Mesenchymal stem cell (in vitro differentiated cells and primary cell): ENCODE measurements at regions not wholly inside any gene's neighbourhood (a gene's known extent, or its start where the extent isn't known, plus 50 kb on each side); places are given as distances from the start of the nearest gene placed in this dataset.

Experiments
- DNase-seq: peaks from one replicate; pipeline ENCODE4 v3.0.0-alpha.2; 2013
- H2AFZ ChIP-seq: one replicate; pipeline ENCODE4 v1.6.1; 2013; ENCODE audit warnings: low read depth, mild to moderate bottlenecking, control low read depth, inconsistent platforms, low read length, moderate library complexity
- H2AK5ac ChIP-seq: 2 replicates; pipeline ENCODE4 v1.6.1; 2013; ENCODE audit warnings: low read length, moderate library complexity, mild to moderate bottlenecking, inconsistent platforms; ENCODE audit not compliant: severe bottlenecking
- H2BK120ac ChIP-seq: one replicate; pipeline ENCODE4 v1.6.1; 2013; ENCODE audit warnings: low read depth, mild to moderate bottlenecking, inconsistent platforms, low read length, moderate library complexity
- H2BK12ac ChIP-seq, 2 experiments: one replicate each; pipeline ENCODE4 v1.6.1; 2013; ENCODE audit warnings: inconsistent platforms in 2 of 2, low read length in 2 of 2, mild to moderate bottlenecking in 2 of 2, moderate library complexity in 2 of 2, control low read depth in 1 of 2
- H2BK15ac ChIP-seq: one replicate; pipeline ENCODE4 v1.6.1; 2013; ENCODE audit warnings: mild to moderate bottlenecking, low read depth, inconsistent platforms; ENCODE audit not compliant: poor library complexity, severe bottlenecking
- H2BK5ac ChIP-seq: 2 replicates; pipeline ENCODE4 v1.6.1; 2013; ENCODE audit warnings: low read depth, mild to moderate bottlenecking, low read length, control low read depth, inconsistent platforms; ENCODE audit not compliant: poor library complexity, severe bottlenecking
- H3K14ac ChIP-seq, 2 experiments: one replicate each; pipeline ENCODE4 v1.6.1; 2013; ENCODE audit warnings: inconsistent platforms in 2 of 2, low read length in 2 of 2, control low read depth in 1 of 2, mild to moderate bottlenecking in 1 of 2, moderate library complexity in 1 of 2
- H3K18ac ChIP-seq, 2 experiments: one replicate each; pipeline ENCODE4 v1.6.1; 2013; ENCODE audit warnings: inconsistent platforms in 2 of 2, low read length in 2 of 2, control low read depth in 1 of 2, low read depth in 1 of 2, mild to moderate bottlenecking in 1 of 2
- H3K23ac ChIP-seq, 2 experiments: one replicate each; pipeline ENCODE4 v1.6.1; 2013; ENCODE audit warnings: inconsistent platforms in 2 of 2, low read length in 2 of 2, mild to moderate bottlenecking in 2 of 2, moderate library complexity in 2 of 2, control low read depth in 1 of 2
- H3K27ac ChIP-seq: 2 replicates; pipeline ENCODE4 v1.5.1; 2013; ENCODE audit warnings: mild to moderate bottlenecking, moderate library complexity, low read length, control low read depth, inconsistent platforms; ENCODE audit not compliant: poor library complexity, severe bottlenecking
- H3K27me3 ChIP-seq, 2 experiments: 2 replicates each; pipeline versions ENCODE4 v1.6.1 to v1.7.0; 2013; ENCODE audit warnings: low read length in 2 of 2, mild to moderate bottlenecking in 2 of 2, moderate library complexity in 2 of 2, control low read depth in 1 of 2, inconsistent platforms in 1 of 2; ENCODE audit not compliant: control insufficient read depth in 1 of 2, insufficient read depth in 1 of 2
- H3K36me3 ChIP-seq, 2 experiments: 2 replicates each; pipeline versions ENCODE4 v1.6.1 to v1.7.0; 2013; ENCODE audit warnings: low read length in 2 of 2, control low read depth in 1 of 2, inconsistent platforms in 1 of 2, low read depth in 1 of 2, mild to moderate bottlenecking in 1 of 2; ENCODE audit not compliant: insufficient read depth in 2 of 2, control insufficient read depth in 1 of 2
- H3K4ac ChIP-seq, 2 experiments: one replicate each; pipeline ENCODE4 v1.6.1; 2013; ENCODE audit warnings: inconsistent platforms in 2 of 2, low read length in 2 of 2, mild to moderate bottlenecking in 2 of 2, moderate library complexity in 2 of 2, control low read depth in 1 of 2, low read depth in 1 of 2
- H3K4me1 ChIP-seq: 2 replicates; pipeline ENCODE4 v1.6.1; 2013; ENCODE audit warnings: low read depth, low read length, control low read depth; ENCODE audit not compliant: control insufficient read depth, insufficient read depth
- H3K4me2 ChIP-seq: 2 replicates; pipeline ENCODE4 v1.6.1; 2013; ENCODE audit warnings: low read length, mild to moderate bottlenecking, inconsistent platforms; ENCODE audit not compliant: poor library complexity, severe bottlenecking
- H3K4me3 ChIP-seq, 2 experiments: 2 replicates each; pipeline versions ENCODE4 v1.5.1 to v1.7.0; 2013; ENCODE audit warnings: low read length in 2 of 2, mild to moderate bottlenecking in 2 of 2, control low read depth in 1 of 2, low read depth in 1 of 2; ENCODE audit not compliant: insufficient read depth in 1 of 2
- H3K79me1 ChIP-seq: replicated peaks from 2 replicates; pipeline ENCODE4 v1.6.1; 2013; ENCODE audit warnings: mild to moderate bottlenecking, control low read depth, low read length, inconsistent platforms; ENCODE audit not compliant: poor library complexity, severe bottlenecking
- H3K9ac ChIP-seq: 2 replicates; pipeline ENCODE4 v1.7.0; 2013; ENCODE audit warnings: mild to moderate bottlenecking, low read length, moderate library complexity
- H3K9me3 ChIP-seq: 2 replicates; pipeline ENCODE4 v1.7.0; 2013; ENCODE audit warnings: mild to moderate bottlenecking, low read length; ENCODE audit not compliant: control insufficient read depth
- H4K8ac ChIP-seq: one replicate; pipeline ENCODE4 v1.6.1; 2013; ENCODE audit warnings: inconsistent platforms, mild to moderate bottlenecking, low read length, moderate library complexity
- H4K91ac ChIP-seq: one replicate; pipeline ENCODE4 v1.6.1; 2013; ENCODE audit warnings: mild to moderate bottlenecking, low read length, inconsistent platforms
- WGBS: methylation state at CpG from one replicate; pipeline ENCODE4 v1.1.7; 2013; ENCODE audit warnings: mixed read lengths; 5-methylcytosine and 5-hydroxymethylcytosine counted together

DNA sequence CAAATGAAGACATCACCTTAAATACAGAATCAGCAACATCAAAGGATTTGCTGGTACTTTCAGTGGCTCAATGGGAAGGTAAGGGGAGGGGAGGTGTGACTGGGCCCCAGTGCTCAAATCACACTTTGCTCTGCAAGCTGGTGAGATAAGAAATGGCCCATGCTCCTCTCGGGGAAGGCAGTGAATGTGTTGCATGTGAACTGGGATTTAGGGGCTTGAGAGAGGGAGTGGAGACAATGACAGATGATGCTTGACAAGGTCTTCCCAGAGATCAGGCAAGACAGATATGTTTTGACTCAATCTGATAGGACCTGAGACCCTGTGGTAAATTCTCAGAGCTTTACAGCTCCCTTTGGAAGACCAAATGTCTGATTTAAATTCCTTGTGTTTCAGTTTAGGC lies 233.0 kb upstream of the PROK2 start:
- H3K4me3 ChIP-seq: no peak overlapping the region
- H3K9me3 ChIP-seq: no peaks in the 10 kb centered on the region
- H3K27ac ChIP-seq: no peak overlapping the region
- WGBS: 27% methylated on average over 1 of the region's 1 CpG
- H3K23ac ChIP-seq: no peak overlapping the region
- no peaks in the 10 kb centered on the region for H3K36me3 ChIP-seq
- H2BK5ac ChIP-seq: no peak overlapping the region
- peak overlapping the region in 1 of 2 experiments; percentile 9 for H3K14ac ChIP-seq
- H3K4ac ChIP-seq: peak overlapping the region in 1 of 2 experiments; percentile 16
- H3K79me1 ChIP-seq: no peaks in the 10 kb centered on the region
- H3K18ac ChIP-seq: no peak overlapping the region
- DNase-seq: no peak
- no peak overlapping the region for H2AK5ac ChIP-seq
- H3K9ac ChIP-seq: no peak overlapping the region
- H4K8ac ChIP-seq: no peak overlapping the region
- H2BK120ac ChIP-seq: no peak overlapping the region
- no peak overlapping the region for H3K4me2 ChIP-seq
- no peaks in the 10 kb centered on the region for H3K27me3 ChIP-seq
- H2BK15ac ChIP-seq: no peak overlapping the region
- H3K4me1 ChIP-seq: peaks cover 2% of the 10 kb centered on the region
- no peak overlapping the region for H4K91ac ChIP-seq
- peak overlapping the region in 1 of 2 experiments; percentile 17 for H2BK12ac ChIP-seq
- H2AFZ ChIP-seq: no peak overlapping the region

DNA sequence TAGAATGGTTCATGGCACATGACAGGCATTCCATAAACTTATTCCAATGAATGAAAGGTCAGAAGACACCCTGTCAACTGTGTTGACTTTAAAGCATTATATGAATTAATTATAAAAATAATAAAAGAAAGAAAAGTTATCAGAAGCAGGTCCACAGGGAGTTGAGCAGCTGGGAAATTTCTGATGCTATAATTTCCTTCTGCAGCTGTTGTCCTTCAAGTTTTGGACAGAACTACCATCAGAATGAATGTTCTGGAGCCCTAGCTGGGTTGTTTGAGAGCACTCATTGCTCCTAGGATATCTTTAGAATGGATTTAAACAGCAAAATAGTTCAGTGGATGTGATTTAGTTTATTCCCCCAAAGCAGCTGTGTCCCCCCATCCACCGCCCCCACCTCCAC lies 232.4 kb upstream of the PROK2 start:
- no peak for DNase-seq
- no CpG with 5 or more reads among the region's 1 CpG for WGBS
- no peak overlapping the region for H4K8ac ChIP-seq

DNA sequence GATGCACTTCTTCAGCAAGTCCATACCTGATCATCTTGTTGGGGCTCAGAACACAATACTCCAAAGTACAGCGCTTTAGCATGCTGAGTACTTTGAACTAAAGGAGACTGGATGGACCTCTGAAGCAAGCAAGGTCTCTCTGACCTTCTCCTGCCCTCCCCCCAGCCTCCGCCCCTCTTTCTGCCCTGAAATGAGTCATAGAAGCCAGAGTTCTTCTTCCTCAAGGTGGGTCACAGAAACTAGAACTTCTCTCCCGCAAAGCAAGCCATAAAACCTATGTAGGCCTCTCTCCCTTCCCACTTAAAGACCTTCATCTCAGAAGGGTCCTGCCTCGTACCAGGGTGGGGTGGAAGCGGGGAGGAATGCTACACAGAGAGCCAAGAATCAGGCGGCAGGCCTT lies 230.5 kb upstream of the PROK2 start:
- Histone ChIP-seq H3K4ac (no peak overlapping the region), H2BK5ac (no peak overlapping the region), H3K14ac (no peak overlapping the region), H2AFZ (no peak overlapping the region), H2BK15ac (no peak overlapping the region), H3K9ac (no peak overlapping the region), H2BK12ac (no peak overlapping the region), H3K36me3 (no peaks in the 10 kb centered on the region), H3K23ac (no peak overlapping the region), H3K4me2 (no peak overlapping the region), H3K27ac (no peak overlapping the region), H4K8ac (no peak overlapping the region), H3K4me3 (no peak overlapping the region), H2BK120ac (no peak overlapping the region), H3K27me3 (peaks cover 0 to 17% of the 10 kb centered on the region in 2 experiments), H3K9me3 (no peaks in the 10 kb centered on the region), H3K79me1 (no peaks in the 10 kb centered on the region), H3K4me1 (peaks cover 2% of the 10 kb centered on the region), H3K18ac (no peak overlapping the region), H2AK5ac (no peak overlapping the region), H4K91ac (no peak overlapping the region)
- 91% methylated on average over 6 of the region's 6 CpGs for WGBS
- DNase-seq: no peak

More for the DNA sequence above, 232.4 kb upstream of the PROK2 start:
- H3K27me3 ChIP-seq: peaks cover 0 to 4% of the 10 kb centered on the region in 2 experiments
- H2BK5ac ChIP-seq: no peak overlapping the region
- no peak overlapping the region for H2AK5ac ChIP-seq
- no peak overlapping the region for H3K27ac ChIP-seq
- no peak overlapping the region for H2BK12ac ChIP-seq
- no peaks in the 10 kb centered on the region for H3K9me3 ChIP-seq
- no peak overlapping the region for H3K4me2 ChIP-seq
- no peak overlapping the region for H3K18ac ChIP-seq
- H3K79me1 ChIP-seq: no peaks in the 10 kb centered on the region
- H3K23ac ChIP-seq: no peak overlapping the region
- H3K14ac ChIP-seq: no peak overlapping the region
- no peak overlapping the region for H3K9ac ChIP-seq
- no peak overlapping the region for H3K4me3 ChIP-seq
- H3K4me1 ChIP-seq: peaks cover 2% of the 10 kb centered on the region
- no peak overlapping the region for H2BK120ac ChIP-seq
- H3K4ac ChIP-seq: no peak overlapping the region
- no peak overlapping the region for H4K91ac ChIP-seq
- no peak overlapping the region for H2AFZ ChIP-seq
- no peak overlapping the region for H2BK15ac ChIP-seq
- H3K36me3 ChIP-seq: no peaks in the 10 kb centered on the region

DNA sequence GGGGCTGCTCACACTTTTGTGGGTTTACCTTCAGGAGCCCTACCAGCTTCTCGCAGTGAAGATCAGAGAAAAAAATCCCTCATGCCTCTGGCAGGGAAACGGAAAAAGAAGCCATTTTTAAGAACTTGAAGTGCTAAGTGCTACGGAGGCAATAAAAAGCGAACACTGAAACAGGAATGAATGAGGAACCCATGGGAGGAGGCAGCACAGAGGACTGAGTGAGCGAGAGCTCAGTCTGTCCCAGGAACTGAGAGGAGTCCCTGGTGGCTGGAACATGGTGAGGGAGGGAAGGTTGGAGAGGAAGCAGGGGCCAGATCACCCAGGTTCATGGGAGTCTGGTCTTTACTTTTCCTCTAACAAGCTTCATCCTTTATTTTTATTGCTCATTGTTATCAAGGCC lies 228.1 kb upstream of the PROK2 start:
- Histone ChIP-seq H4K91ac (no peak overlapping the region), H3K27me3 (peaks cover 0 to 20% of the 10 kb centered on the region in 2 experiments)
- WGBS: 49% methylated on average over 5 of the region's 5 CpGs

More for the DNA sequence above, 228.1 kb upstream of the PROK2 start:
- H2BK5ac ChIP-seq: no peak overlapping the region
- no peak overlapping the region for H2AFZ ChIP-seq
- no peak overlapping the region for H2AK5ac ChIP-seq
- H3K27ac ChIP-seq: no peak overlapping the region
- no peak overlapping the region for H3K9ac ChIP-seq
- H3K18ac ChIP-seq: no peak overlapping the region
- no peak for DNase-seq
- H3K23ac ChIP-seq: no peak overlapping the region
- H3K14ac ChIP-seq: no peak overlapping the region
- H3K4me1 ChIP-seq: no peaks in the 10 kb centered on the region
- H2BK12ac ChIP-seq: no peak overlapping the region
- no peaks in the 10 kb centered on the region for H3K36me3 ChIP-seq
- H4K8ac ChIP-seq: no peak overlapping the region
- H3K79me1 ChIP-seq: no peaks in the 10 kb centered on the region
- no peak overlapping the region for H3K4me3 ChIP-seq
- H3K4me2 ChIP-seq: no peak overlapping the region
- H3K4ac ChIP-seq: no peak overlapping the region
- no peak overlapping the region for H2BK120ac ChIP-seq
- no peaks in the 10 kb centered on the region for H3K9me3 ChIP-seq
- H2BK15ac ChIP-seq: no peak overlapping the region
